GM19463 (cell line): ENCODE measurements at regions not wholly inside any gene's neighbourhood (a gene's known extent, or its start where the extent isn't known, plus 50 kb on each side); places are given as distances from the start of the nearest gene placed in this dataset.

ENCODE experiments used
- ATAC-seq: cut with Tn5 transposase; IDR thresholded peaks from one replicate; pipeline ENCODE4 v1.9.1; 2021; ENCODE audit warnings: mild to moderate bottlenecking, moderate library complexity; ENCODE audit not compliant: unreplicated experiment

DNA sequence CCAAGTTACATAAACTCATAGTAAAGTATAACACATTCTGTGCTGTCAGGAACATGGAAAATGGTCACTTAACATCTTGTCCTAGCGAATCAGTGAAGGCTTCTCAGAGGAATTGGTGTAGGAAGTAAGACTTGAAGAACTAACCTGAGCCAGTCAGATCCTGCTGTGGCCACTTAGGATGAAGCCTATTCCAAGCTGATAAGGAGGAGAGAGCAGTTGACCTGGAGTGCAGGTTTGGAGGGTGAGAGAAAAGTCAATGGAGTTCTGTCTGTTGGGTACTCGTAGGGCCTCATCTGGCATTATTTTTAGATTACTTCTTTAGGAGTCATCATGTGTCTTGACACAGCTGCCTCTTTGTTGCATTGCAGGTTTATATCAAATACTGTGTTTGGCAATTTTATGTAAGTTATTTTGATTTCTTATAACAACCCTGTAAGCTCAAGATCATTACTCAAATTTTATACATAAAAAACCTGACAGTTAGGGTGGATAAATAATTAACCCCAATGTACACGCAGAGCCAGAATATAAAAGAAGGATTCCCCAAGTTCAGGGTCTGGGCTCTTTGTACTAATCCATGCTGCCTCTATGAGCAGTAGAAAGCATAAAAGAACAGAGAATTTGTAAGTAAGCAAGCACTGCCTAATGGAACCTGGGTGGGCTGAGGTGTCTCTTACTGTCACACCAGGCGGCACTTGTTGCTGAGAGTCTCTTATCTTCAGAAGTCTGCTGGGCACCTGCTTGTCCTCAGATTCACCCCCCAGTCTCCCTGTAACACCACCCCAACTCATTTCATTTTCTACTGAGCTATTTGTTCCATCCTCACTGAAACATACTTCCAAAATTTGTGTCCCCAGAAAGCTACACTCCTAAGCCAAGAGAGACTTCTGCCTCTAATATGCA is 252.1 kb upstream of the NT5C1B start:
- ATAC-seq = no peak

GRCh38 chr2:18837240-18837639 is 247.9 kb upstream of the NT5C1B start:
- ATAC-seq = no peak

DNA sequence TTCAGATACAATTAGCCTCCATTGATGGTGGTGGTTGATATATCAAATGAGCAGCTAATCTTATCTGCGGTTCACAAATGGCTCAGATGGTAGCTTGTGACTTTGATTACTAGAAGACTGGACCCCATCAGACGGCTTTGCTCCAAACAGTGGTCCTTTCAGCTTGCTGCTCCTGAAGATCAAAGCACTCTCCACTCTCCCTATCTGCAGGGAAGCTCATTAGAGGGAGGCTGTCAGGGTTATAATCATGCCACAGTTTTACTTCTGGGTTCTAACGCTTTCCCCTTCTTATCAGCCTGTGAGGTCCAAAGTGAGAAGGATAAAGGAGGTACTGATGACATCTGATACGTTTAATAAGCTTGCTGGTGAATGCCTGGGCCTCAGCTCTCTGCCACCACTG is 247.1 kb upstream of the NT5C1B start:
- no peak for ATAC-seq

DNA sequence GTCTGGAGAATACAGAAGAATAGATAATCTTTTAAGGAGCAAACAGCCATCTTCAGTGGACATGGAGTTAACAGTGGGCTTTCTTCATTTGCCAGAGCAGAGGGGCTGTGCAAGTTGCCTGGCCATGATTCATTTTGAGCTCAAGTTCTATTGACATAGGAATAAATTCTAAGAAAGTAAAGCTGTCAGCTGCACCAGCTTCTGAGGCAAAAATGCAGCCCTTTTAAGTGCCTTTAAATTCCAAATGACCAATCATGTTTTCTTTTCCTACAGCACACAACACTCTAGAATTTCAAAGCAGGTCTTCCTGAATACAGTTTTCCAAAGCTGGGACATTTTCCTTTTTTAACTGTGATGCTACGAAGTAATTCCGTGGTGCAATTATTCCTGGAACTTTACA is 246.4 kb upstream of the NT5C1B start:
- no peak for ATAC-seq

GRCh38 chr2:18834341-18834740 is 245.0 kb upstream of the NT5C1B start:
- ATAC-seq = no peak

GRCh38 chr2:18833941-18834340 is 244.6 kb upstream of the NT5C1B start:
- ATAC-seq = no peak

DNA sequence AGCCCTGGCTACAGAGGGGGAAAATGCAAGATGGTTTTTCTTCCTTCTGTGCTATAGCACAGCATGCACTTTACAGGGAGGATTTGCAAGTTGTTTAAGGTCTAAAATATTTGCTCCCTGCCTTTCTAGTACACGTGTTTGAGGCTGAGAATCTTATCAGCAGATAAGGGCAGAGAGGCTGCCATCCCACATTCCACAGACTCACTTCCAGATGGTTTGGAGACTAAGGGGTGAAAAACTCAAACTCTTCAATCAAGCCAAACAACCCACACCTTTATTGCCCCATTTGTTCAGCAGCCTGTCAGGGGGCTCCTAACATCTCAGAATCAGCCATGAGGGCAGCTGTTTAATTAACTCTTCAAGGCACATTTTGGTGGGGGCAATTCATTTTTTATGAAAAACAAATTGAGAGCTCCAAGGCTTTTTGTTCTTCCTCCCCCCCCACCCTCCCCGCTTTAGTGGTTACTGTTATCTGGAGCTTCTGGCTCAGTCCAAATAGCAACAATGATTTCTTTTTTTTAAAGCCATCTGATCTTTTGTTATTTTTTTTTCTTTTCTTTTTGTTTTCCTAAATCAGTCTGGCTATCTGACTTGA is 242.6 kb upstream of the NT5C1B start:
- ATAC-seq = no peak

GRCh38 chr2:18830962-18831361 is 241.6 kb upstream of the NT5C1B start:
- no peak for ATAC-seq

- no peak for ATAC-seq
Observed at GRCh38 chr2:18829976-18830375, 240.6 kb upstream of the NT5C1B start.

GRCh38 chr2:18829251-18829902 is 240.0 kb upstream of the NT5C1B start:
- no peak for ATAC-seq

DNA sequence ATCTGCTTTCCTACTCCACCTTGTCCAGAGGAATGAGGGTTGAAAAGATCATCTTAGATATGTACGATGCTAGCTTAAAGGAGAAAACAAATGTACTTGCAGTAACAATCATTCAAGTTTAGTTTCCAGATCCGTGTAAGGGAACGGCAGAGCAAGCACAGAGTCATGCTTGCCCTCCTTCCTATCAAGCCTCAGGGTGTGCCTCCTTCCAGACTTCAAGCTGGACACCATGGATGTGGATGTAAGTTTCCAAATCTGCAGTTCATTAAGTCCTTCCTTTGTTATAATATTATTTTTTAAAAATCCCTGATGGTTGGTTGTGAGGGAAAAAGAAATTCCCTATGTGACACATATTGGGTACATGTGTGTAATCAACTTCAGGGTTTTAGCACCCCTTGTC is 238.9 kb upstream of the NT5C1B start:
- ATAC-seq = no peak

DNA sequence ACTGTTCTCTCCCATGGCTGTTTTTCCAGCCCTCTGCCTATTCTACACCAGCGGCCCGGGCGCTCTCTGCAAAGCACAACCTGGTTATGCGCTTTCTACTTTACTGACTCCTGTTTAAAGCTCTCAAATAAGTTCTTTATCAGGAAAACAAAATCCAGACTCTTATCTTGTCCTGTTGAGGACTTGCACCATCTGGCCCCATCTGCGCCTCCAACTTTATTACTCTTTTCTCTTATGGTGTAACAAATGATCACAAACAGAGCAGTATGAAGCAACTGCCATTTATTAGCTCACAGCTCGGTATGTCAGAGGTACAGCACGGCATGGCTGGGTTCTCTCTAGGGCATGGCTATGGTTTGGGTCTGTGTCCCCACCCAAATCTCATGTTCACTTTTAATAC is 236.5 kb upstream of the NT5C1B start:
- no peak for ATAC-seq

- ATAC-seq = no peak
Observed at GRCh38 chr2:18824915-18825314, 235.5 kb upstream of the NT5C1B start.

- no peak for ATAC-seq
Observed at GRCh38 chr2:18824325-18824790, 235.0 kb upstream of the NT5C1B start.

DNA sequence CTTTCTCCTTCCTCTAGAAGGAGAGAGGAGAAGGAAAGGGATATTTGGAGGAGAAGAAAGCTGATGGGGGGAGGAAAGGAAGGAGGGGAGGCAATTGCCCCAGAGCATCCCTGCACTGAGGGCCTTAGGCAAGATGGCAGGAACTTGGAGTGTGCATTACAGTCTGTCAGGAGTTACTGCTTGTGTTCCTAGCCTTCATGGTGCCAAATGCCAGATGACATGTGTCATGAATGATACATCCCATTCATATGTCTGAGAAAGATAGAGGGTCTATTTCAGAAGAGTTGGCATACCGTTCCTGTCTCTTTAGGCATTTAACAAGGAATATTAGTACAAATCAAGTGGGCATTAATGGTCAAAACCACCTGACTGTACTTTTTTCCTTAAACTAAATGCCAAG is 232.1 kb upstream of the NT5C1B start:
- ATAC-seq = no peak

DNA sequence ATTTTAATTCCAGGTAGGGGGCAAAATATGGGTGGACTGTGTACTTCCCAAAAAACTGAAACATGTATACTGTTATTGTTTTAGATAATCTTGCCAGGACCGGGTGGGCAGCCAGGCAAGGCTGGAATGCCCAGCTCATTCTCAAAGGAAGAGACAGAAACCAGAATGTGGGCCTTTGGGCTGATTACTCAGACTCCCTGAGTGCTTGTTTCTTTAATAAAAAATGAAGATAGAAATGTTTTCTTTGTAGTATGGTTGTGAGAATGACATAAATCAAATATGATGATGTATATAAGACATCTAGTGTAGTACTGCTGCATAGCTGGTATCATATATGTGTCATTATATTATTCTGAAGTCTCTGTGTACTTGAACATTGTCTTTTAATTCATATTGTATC is 231.6 kb upstream of the NT5C1B start:
- no peak for ATAC-seq

GRCh38 chr2:18819566-18819965 is 230.2 kb upstream of the NT5C1B start:
- ATAC-seq = no peak

GRCh38 chr2:18814387-18814786 is 225.0 kb upstream of the NT5C1B start:
- no peak for ATAC-seq

- no peak for ATAC-seq
Observed at GRCh38 chr2:18804536-18804935, 215.2 kb upstream of the NT5C1B start.

- ATAC-seq = no peak
Observed at GRCh38 chr2:18803141-18803939, 214.0 kb upstream of the NT5C1B start.
